GM19035 (cell line): ENCODE measurements at regions not wholly inside any gene's neighbourhood (a gene's known extent, or its start where the extent isn't known, plus 50 kb on each side); places are given as distances from the start of the nearest gene placed in this dataset.
"Not testable (repeated sequence)": the region's sequence is repeated elsewhere in the genome, so short reads cannot be mapped to it uniquely, and the experiment has no call there.

Source experiments
- ATAC-seq: cut with Tn5 transposase; IDR thresholded peaks from one replicate; pipeline ENCODE4 v1.9.1; 2021; ENCODE audit not compliant: unreplicated experiment

DNA sequence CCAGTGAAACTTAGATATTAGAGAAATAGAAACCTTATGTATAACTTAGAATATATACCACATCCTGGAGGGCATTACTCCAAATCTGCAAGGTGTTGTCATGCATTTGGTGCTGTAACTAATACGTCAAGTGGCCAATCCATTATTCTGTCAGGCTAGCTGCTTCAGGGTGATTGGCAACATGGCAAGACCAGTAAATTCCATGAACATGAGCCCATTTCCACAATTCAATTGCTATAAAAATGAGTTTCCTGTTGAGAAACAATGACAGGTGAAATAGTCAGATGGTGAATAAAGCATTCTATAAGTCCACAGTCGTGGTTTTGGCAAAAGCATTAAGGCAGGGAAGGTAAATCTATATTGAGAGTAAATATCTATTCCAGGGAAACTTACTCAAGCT lies 566.0 kb downstream of the ADGRL2 start:
- ATAC-seq, result no peak

DNA sequence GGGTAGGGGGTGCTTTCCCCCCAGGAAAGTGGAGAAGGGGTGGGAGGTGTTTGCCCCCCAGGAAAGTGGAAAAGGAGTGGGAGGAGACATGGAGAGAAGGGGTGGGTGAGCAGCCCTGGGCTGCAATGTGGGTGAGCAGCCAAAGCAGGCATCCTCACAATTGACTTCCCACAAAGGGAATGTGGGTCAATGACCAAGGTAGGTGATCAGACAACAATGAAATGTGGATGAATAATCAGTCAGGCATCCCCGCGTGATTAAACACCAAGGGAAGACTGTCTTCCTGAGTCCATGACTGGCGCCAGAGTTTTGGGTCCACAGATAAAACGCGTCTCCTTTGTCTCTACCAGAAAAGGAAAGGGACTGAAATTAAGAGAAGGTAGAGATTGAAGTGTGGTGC lies 558.8 kb downstream of the ADGRL2 start:
- ATAC-seq, result not testable (repeated sequence)

DNA sequence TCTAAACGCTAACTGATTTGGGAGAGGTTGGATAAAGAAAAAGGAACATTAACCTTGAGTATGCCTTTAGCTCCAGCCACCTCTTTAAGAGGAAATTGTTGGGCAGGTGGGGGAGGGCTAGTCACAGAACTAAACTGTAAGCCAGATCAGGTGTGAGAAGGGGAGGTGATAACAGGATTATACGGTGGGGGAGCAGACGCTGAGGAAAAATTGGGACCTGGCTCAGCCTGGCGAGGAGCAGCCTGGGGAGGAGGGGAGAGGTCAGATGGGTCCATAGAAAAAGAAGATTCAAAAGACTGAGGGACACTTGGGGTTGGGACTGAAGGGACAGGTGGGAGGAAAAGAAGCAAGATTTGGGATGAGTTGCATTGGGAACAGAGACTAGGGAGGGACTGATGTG lies 558.0 kb downstream of the ADGRL2 start:
- not testable (repeated sequence) for ATAC-seq

DNA sequence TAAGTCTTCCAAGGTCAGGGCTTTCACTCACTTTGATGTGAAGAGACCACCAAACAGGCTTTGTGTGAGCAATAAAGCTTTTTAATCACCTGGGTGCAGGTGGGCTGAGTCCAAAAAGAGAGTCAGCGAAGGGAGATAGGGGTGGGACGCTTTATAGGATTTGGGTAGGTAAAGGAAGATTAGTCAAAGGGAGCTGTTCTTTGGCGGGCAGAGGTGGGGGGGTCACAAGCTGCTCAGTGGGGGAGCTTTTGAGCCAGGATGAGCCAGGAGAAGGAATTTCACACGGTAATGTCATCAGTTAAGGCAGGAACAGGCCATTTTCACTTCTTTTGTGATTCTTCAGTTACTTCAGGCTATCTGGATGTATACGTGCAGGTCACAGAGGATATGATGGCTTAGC lies 553.8 kb downstream of the ADGRL2 start:
- ATAC-seq, result not testable (repeated sequence)

DNA sequence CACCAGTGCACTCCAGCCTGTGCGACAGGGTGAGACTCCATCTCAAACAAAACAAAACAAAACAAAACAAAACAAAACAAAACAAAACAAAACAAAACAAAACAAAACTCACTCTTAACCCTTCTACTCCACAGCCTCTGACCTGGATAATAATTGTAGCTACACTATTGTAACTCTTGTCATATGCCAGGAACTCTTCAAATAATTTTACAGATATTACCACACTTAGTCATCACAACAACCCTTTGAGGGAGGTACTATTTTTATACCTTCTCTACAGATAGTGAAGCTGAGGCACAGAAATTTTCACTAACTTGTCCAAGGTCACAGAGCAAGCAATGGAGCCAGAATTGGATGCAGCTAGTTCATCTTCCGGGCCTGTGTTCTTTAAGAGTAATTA lies 547.8 kb downstream of the ADGRL2 start:
- ATAC-seq, result no peak

DNA sequence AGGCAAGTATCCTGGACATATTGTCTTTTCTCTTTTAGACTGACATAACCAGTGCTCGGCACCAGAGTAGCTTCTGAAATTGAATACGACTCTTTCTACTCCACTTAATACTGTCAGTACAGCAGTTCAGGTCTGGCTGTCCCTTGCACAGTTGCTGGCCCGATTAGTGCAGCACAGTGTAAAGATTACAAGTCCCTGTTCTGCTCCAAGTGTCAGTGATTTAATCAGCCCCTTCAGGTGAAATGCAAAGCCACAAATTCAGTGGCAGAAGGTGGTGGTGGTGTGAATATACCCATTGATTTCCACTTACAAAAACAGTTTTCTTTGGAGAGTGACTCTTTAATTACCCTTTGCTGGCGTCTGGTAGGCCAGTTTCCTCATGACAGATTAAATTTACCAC lies 545.4 kb downstream of the ADGRL2 start:
- no peak for ATAC-seq

DNA sequence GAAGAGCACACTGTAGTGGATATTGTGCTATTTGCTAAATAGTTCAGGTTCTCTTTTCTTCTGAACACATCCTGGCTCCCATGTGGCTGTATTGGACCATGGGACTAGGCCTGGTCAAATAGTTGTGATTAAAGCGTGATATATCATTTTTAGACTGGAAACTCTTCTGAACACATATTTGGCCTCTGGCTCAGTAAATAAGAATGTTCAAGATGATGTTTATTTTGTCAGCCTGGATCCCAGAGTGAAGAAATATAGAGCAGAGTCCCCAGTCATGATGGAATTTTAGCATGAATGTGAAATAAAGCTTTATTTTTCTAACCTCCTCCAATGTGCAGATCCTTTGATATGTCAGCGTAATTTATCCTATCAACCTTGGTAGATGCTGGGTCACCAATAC lies 542.6 kb downstream of the ADGRL2 start:
- ATAC-seq, result no peak

DNA sequence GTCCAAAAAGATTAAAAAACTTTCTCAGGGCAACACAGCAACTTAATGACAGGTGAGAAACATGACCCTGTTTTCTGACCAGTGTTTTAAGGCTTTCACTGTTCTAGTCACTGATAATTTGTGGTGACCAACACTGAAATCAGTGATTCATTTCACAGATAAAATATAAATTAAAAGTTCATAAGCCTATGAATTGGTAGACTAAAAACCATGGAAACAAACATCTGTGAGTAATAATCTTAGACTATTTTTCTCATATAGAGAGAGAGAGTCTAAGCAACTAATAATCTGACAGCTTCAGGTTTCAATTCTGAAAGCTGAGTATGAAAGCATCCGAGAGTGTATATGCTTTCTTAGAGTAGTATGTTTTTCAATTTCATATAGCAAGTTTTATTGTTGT lies 536.9 kb downstream of the ADGRL2 start:
- peak; percentile 71 for ATAC-seq

DNA sequence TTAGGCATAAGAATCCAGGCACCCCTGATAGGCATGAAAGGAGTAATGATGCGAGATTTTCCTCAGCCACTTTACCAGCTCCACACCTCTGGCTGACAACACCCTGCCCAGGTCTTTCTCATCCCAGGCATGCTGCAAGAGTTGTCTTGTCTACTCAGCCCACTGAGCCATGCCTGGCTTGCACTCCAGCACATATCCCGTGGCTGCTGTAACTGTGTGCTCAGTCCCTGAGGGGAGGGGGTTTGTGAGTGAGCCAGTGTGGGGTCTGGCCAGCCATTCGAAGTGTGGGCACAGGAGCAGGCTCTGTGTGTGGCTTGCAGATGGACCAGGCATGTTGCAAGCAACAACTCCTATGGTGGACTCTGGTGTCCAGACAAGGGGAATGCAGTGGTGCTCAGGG lies 529.6 kb downstream of the ADGRL2 start:
- no peak for ATAC-seq

DNA sequence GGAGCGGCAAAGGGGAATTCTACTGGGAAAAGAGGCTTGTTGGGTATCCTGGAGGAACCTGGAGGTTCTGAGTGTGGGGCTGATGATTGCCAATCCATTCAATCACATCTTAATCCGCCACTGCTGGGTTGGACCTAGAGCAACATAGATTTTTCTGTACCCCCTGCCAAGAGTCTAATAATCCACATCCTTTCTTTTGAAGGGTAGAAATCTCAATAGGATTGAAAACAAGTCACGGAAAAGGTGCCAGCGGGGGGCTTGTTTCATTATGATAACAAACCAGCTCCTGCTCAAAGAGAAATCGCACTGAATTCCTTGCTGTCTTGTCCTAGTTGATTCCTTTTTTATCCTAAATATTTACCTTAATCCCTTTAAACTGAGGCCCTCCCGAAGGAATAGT lies 528.5 kb downstream of the ADGRL2 start:
- ATAC-seq, result no peak

DNA sequence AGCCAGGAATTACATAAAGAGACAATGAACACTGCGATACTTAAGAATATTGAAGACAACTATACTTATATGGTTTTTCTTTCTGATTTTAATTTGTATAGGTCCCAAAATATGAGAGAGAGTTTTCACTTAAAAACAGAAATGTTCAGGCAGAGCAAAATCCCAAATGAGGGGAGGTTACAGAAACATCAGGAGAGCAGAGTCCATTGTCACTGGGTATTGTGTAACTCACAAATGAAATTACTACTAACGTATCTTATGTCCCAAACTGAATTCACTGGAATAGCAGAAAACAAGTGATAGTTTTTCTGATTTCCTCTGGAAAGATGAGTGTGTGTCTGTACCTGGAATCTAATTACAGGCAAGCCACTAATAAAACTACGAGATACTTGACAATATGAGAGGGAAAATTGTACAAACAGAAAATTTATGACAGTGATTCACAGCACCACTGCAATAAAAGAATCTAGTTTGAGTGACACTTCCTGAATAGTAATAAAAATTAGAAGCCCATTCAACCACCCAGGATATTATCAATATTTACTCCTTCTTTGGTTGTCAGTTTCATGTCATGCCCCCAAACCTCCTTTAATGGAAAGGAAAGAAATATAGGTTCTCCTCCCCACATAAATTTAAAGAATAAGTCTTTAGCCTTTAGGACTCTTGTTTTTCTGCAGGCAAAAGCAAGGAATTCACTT lies 522.6 kb downstream of the ADGRL2 start:
- no peak for ATAC-seq

DNA sequence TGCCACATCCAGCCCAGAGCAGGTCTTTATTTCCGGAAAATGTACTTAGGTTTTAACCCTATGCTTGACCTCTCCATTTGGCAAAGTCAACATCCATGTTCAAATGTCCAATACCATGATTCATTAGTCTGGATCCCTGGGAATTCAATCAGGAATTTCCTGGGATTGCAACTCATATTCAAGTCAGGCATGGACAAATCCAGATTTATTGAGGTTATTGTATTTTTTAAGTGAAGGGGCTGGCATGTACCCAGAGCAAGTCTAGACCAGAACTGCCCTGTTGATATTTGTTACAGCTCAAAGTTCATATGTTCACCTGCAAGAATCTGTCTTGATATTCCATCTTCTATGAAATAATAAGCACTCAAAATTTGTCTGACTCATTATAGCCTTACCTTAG lies 521.1 kb downstream of the ADGRL2 start:
- no peak for ATAC-seq

DNA sequence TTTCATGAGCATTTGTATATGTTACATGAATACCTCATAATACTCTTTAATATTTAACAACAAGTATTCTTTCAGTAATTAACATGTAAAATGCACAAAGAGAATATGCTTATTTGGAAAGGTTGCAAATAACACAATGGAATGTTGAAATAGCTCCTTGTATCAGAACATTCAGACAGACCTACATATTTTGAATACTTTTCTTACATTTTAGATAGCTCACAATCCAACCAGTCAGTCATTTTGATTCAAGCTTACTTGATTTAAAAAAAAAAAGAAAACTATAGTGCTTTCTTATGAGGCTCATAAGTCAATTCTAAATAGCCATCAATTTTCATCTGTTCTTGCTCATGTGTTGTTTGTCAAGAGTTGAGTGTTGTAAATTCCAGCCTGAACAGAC lies 518.8 kb downstream of the ADGRL2 start:
- ATAC-seq, result no peak

DNA sequence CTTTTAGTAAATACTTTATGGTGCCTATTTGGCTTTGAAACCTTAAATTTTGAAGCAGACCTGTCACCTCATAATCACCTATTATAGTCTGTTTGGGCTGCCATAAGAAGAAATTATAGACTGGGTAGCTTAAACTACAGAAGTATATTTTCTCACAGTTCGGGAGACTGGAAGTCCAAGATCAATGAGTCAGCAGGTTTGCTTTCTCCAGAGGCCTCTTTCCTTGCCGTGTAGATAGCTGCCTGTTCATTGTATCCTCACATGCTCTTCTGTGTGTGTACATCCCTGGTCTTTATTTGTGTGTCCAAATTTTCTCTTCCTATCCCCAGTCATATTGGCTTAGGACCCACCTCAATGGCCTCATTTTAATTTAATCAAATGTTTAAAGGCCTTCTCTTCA lies 518.2 kb downstream of the ADGRL2 start:
- no peak for ATAC-seq

DNA sequence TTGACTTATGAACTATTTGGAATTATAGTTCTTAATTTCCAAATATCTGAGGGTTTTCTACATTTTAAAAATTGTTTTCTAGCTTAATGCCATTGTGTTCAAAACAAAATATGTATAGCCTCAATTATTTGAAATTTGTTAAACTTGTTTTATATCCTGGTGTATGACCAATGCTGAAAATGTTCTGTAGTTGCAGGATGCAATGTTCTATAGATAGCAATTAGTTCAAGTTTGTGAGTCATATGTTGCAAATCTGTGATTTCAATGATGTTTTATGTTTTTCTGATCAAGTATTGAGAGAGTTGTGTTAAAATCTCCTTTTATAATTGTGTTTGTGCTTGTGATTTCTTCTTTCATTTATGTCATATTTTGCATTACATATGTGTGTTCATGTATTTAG lies 517.5 kb downstream of the ADGRL2 start:
- ATAC-seq, result no peak

DNA sequence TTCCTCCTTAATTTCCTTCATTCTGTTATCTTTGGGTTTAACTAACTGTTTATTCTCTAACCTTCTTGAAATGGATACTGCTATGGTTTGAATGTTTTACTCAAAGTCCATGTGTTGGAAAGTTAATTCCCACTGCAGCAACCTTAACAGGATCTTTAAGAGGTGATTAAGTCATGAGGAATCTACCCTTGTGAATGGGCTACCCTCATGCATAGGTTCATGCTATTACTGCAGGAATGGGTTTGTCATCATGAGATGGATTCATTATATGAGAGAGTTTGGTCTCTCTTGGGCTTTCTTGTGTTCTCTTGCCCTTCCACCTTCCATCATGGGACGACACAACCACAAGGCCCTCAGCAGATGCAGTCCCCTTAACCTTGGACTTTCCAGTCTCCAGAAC lies 516.9 kb downstream of the ADGRL2 start:
- ATAC-seq, result no peak

DNA sequence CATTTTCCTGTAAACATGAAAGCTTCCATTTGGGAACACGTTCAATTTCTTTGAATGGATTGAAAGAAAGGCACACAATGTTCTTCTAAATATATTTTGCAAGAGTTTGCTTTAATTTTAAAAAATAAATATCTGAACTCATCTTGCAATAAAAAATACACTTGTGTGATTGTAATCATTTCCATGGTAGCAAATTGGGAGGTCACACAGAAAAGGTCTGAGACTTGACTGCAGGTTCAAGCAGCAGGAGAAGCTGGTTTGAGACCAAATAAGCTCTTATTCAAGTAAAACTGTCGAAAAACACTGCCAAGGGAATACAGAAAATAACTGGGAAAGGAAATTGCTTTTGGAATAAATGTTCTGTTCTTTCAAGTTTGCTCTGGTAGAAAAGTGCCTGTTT lies 498.9 kb downstream of the ADGRL2 start:
- no peak for ATAC-seq

DNA sequence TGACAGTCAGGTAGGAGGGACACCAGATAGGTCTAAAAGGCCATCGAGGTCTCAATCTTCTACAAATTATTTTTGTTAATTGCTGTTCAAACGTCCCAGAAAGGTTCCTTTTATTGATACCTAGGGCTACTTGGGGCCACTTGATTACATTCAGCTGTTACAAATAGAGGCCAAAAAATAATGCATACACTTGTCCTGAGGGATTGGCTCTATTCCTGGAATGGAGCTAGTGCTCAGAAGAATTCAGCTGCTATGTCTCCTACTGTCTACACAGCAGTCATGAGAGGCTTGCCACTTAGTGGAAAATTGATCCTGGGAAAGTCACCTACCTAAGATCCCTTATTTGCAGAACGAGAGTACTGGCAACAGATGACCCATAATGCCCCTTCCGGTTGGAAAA lies 498.3 kb downstream of the ADGRL2 start:
- no peak for ATAC-seq

DNA sequence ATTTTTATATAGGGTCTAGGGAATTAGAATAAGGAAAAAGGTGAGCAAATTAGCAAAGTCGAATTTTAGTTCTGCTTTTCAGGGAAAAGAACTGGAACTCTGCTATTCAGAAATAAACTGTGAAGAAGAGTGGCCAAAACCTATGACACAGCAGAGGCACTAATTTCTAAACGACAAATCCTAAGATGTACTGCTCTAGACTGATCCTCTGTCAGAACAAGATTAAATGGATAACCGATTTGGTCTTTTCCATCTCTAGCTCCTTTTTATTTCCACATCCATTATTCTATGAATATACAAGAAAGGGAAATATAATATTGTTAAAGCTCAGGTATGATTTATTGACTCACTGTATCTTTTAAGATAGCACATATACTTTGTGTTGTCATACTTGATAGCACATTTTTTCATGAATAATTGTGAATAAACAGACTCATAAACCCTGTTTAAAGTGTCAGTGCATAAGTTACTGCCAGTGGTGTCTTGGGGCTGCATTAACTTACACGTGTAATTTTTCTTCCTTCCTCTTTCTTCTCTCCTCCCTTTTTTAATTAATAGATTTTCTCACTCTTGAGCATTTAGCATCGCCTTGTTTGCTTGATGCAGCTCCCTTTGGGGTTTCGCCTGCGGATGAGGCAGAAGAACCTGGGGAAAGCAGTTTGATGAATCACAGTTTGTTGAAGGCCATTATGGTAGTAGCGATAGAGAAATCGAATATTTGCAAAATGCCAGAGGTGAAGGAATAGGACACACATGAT lies 496.6 kb downstream of the ADGRL2 start:
- no peak for ATAC-seq

DNA sequence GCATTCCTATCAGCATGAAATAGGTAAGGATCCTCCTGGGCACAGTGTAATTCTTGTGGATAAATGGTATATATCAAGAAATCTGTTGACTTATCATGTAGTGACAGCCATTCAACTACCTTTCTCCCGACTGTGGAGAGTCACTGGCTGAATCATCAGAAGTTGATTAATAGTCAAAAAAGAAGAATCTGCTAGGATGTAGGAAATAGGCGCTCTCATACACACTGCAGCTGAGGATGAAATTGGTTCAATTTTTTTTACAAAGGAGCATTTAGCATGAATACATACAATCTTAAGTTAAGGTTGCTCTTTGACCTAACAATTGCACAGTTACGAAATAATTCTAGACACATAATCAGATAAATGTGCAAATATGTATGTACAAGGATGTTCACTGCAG lies 486.8 kb downstream of the ADGRL2 start:
- ATAC-seq, result no peak

DNA sequence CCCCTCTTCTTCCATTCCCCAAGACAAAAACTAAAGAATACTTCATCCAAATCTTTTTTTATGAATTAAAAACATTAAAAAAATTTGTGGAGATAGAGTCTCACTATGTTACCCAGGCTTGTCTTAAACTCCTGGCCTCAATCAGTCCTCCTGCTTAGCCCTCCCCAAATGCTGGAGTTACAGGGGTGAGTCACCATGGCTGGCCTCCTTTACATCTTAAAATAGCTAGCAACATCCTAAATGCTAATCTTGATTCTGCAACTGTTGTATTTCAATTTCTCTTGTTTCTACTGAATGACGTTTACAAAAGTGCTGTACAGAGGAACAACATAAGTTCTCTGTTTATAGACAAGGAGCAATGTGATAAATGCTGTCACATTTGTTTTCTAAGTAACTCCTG lies 483.5 kb downstream of the ADGRL2 start:
- ATAC-seq, result no peak

DNA sequence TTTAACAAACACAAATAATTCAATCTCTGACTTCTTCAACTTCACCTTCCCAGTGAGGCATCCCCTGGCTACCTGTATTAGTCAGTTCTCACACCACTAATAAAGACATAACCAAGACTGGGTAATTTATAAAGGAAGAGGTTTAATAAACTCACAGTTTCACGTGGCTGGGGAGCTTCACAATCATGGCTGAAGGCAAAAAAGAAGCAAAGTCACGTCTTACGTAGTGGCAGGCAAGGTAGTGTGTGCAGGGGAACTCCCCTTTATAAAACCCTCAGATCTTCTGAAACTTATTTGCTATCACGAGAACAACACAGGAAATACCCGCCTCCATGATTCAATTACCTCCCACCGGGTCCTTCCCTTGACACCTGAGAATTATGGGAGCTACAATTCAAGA lies 478.5 kb downstream of the ADGRL2 start:
- ATAC-seq, result no peak

DNA sequence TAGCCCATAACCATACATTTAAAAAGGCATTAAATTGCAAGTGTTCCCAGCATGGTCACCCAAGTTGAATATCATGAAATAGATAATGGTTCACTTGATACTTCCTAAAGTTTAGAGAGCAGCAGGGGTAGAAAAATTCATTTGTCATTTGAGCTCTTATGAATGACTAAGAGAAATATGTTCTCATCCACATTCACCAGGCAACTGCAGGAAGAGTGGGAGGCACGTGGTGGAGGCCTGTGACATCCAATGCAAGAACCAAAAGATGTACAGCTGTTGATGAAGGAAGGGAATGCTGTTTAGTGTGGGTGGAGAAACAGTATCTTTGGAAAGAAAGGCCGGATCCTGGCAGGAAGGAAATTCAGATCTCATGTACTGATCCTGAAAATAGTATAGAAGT lies 473.1 kb downstream of the ADGRL2 start:
- no peak for ATAC-seq
